HG02973 (cell line): ENCODE measurements at regions not wholly inside any gene's neighbourhood (a gene's known extent, or its start where the extent isn't known, plus 50 kb on each side); places are given as distances from the start of the nearest gene placed in this dataset.

Experiments
- ATAC-seq: cut with Tn5 transposase; IDR thresholded peaks from one replicate; pipeline ENCODE4 v1.9.1; 2021; ENCODE audit warnings: moderate library complexity; ENCODE audit not compliant: unreplicated experiment

DNA sequence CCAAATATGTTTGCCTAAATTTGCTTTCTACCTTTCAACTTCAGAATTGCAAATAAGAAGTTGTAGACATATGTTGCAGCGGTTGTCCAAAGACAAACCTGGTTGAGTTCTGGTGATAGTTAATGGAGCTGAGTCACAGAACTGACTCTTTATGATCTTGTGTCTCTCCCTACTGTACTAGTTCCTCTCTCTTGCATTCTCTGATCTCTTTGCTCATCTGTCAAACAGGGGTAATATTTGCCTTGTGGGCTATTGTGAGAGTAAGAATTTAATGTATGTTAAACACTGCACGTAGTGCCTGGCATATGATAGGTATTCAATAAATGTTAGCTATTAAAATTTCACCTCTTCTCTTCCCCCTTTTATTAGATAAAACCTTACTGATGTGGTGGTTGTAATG, 283.5 kb upstream of the RGS6 start:
- no peak for ATAC-seq

DNA sequence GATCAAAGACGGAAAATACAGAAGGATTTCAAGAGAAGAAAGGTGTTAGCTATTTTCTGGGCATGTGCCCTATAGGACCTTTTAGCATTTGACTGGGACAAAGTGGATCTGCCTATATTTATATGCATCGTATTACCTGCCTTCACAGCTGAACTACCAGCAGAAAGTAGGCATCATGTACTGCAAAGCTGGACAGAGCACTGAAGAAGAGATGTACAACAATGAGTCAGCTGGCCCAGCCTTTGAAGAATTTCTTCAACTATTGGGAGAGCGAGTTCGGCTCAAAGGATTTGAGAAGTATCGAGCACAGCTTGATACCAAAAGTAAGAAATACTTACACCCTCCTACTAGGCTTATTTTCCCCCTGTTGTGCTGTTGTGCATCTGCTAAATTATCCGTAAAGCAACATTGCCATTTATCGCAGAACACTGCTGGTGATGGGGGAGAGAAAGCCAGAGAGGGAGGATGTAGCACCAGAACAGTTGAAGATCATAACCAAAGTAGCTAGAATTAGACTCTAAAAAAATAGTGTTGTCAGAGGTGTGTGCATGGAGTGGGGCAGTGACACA, 282.0 kb upstream of the RGS6 start:
- ATAC-seq = no peak

DNA sequence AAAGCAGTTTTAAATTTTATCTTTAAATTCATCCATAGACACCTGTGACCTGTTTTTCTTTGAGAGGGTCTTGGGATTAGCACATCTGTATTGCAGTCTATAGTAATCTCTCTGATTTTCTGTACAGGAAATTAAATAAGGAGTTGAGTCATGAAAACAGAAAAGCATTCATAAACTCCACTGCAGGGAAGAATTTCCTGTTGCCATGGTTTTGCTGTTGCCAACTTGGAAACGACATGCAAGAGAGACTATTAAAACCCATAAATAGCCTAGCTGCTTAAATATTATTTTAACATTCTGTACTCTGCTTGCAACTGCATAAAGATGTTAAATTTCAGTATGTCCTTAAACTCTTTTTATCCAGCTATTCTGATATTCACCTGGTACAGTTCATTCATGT, 281.0 kb upstream of the RGS6 start:
- ATAC-seq = no peak

DNA sequence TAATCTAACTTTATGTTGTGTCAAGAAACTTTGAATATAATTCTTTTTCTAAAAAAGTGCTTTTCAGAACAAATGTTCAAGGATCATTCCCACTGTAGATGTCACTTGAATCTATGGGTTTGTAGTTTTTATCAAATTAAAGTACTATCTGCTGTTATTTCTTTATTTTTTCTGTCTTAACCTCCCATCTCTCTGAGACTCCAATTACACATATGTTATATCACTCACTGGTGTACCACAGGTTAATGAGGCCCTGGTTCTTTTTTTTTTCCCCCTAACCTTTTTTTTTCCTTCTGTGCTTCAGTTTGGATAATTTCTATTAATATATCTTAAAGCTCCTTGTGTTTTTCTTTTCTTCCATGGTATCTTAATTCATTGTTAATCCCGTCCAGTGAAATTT, 279.9 kb upstream of the RGS6 start:
- ATAC-seq = no peak

- no peak for ATAC-seq
These were observed 277.4 kb upstream of the RGS6 start for GRCh38 chr14:71654810-71655209.

GRCh38 chr14:71658261-71658860, 273.9 kb upstream of the RGS6 start:
- no peak for ATAC-seq

DNA sequence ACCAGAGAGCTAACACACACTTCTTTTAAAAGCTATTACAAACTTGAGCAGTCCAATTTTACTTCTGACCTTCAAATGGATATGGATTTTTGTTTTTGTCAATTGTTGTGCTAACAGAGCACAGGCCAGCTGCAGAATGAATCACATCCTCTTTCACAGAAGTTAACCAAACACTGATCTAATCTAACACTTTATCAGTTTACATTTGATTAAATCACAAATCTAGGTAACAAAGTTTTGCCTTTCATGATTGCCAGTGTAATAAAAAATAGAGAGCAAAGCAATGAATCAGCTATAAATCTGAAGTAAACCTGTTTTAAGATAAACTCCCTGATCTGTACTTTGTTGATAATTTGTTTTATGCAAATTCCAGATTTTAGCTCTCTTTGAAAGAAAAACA, 273.1 kb upstream of the RGS6 start:
- no peak for ATAC-seq

GRCh38 chr14:71661441-71661840, 270.8 kb upstream of the RGS6 start:
- ATAC-seq = no peak

DNA sequence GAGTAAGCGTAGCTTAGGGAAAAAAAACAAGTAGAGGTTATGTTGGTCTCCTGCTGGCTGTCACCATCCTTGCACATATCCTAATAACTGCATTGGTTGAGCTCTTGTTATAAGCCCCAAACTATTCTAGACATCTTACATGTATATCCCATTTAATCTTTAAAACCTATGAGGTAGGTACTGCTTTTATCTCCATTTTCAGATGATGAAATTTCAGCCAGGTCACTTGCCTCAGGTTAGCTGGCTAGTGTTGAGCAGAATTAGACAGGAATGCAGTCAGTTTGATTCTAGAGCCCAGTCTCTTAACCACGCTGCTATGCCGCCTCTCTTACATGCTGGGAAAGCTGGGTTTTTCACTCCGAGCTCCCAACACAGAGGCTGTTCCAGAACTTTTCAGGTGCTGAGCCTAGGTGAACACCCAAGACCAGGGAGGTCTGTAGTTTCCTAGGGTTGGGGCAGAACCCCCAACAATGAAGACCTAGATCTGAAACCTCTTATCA, 269.9 kb upstream of the RGS6 start:
- no peak for ATAC-seq

- no peak for ATAC-seq
These were observed 267.1 kb upstream of the RGS6 start for GRCh38 chr14:71665157-71665556.

DNA sequence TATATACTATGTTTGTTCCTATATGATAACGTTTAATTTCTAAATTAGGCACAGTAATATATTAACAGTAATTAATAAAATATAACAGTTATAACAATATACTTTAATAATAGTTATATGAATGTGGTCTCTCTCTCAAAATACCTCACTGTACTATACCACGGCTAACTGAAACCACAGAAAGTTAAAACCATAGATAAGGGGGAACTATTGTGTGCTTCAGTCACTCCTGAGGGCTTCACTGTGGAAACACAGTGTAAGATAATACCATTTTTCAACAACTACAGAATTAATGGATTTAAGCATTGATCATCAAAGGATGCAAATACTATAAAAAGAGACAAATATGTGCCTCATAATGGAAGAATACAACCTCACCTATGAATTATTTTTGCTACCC, 266.4 kb upstream of the RGS6 start:
- ATAC-seq = no peak

- no peak for ATAC-seq
These were observed 265.6 kb upstream of the RGS6 start for GRCh38 chr14:71666571-71667145.

DNA sequence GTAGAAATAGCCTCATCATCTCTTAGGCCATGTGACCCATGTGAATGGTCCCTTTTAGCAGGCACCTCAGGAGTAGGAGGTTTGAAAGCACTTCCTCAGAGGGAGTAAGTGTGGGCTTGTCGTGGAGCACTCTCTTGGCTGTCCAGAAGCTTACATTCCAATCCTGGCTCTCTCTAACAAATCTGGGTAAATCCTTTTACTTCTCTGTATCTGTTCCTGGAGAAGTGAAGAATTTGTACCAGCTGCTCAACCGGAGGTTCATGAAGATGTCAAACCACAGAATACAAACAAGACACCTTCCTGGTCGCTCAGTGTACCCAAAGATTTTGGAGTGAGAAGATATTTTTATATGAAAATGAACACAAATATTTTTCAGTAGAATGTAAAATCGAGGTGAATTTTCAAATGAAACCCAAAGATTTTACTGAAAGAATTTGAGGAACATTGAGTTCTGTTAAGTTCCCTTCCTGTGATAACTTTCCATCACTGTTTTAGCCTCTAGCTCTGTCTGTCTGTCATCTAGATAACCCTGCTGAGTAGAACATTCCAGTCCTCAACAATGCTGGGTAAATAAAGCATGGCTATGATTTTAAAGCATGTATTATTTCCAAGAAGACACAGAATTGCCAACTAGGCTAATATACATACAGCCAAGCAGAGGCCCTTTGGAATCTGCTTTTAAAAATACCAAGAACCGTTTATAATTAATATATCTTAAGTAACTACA, 263.9 kb upstream of the RGS6 start:
- ATAC-seq = no peak

- no peak for ATAC-seq
These were observed 259.6 kb upstream of the RGS6 start for GRCh38 chr14:71672596-71672995.

DNA sequence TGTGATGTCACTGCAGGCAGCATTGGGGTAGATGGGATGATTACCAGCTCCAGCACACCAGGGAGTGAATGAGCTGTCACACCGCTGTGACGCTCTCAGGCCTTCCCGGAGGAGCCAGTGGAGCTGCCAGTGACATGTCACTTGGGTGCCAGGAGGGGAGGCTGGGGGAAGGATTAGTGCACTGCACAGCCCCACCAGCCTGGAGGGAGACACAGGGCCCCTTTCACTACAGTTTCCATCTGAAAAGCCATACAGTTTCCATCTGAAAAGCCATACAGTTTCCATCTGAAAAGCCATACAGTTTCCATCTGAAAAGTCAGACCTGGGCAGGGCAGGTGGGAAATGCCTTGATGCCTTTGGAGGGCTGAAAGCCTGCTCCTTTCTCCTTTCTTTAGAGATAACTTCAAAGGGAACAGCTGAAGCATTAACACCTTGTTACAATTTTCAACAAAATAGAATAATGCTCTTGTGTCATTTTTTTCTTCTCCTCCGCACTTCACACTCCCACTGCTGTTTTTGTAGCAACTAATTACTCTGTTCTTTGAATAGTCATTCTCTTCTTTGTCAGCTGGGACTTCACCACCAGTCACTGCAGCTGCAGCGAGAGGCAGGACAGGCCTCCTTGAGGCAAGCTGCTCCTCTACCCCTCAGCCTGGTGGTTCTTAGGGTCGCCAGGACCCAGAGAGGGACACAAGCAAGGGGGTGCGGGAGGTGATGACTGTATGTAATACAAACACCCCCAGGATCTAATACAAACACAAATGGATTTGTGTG, 256.9 kb upstream of the RGS6 start:
- no peak for ATAC-seq

DNA sequence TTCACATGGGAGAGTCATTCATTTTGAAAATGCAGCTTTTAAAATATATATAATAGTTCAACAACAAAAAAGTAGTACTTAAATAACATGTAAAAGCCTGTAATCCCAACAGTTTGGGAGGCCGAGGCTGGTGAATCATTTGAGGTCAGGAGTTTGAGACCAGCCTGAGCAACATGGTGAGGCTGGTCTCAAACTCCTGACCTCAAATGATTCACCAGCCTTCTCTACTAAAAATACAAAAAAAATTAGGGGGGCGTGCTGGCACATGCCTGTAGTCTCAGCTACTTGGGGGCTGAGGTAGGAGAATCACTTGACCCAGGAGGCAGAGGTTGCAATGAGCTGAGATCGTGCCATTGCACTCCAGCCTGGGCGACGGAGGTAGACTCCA, 256.3 kb upstream of the RGS6 start:
- no peak for ATAC-seq

- no peak for ATAC-seq
These were observed 251.4 kb upstream of the RGS6 start for GRCh38 chr14:71680736-71681387.

DNA sequence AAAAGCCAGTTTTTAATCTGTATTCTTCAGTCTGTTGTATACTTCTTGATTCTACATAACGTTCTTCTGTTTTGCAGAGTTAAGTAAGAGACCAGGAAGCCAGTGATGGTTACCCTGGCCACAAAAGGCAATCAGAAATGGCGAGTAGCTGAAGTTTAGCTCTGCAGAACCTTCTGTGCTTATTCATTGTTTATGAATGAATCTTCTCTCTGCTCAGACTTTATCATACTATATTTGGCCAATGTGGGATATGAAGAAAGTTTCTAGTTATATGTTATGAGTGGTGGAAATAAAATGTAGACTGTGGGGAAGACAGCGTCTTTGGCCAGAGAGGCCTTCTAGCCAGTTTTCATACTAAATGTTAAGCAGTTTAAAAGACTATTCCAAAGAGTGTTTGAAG, 249.9 kb upstream of the RGS6 start:
- no peak for ATAC-seq

DNA sequence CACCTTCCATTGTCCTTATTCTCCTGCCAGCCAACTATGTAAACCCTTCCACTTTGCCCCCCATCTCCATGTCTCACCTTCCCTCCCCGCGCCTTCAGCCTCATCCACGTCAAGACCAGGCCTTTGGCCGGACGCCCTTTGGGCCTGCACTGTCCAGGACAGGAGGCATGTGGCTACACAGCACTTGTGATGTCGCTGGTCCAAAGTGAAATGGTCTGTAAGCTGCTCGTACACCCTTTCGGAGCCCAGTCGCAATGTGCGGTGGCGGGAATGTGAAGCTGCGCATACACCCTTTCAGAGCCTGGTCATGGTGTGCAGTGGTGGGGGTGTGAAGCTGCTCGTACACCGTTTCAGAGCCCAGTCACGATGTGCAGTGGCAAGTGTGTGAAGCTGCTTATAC, 247.9 kb upstream of the RGS6 start:
- no peak for ATAC-seq

GRCh38 chr14:71686677-71687076, 245.6 kb upstream of the RGS6 start:
- ATAC-seq = no peak
